Naive thymus-derived CD4-positive, alpha-beta T cell (primary cell): ENCODE measurements at regions not wholly inside any gene's neighbourhood (a gene's known extent, or its start where the extent isn't known, plus 50 kb on each side); places are given as distances from the start of the nearest gene placed in this dataset.
"Not testable (repeated sequence)": the region's sequence is repeated elsewhere in the genome, so short reads cannot be mapped to it uniquely, and the experiment has no call there.

ENCODE experiments used
- ATAC-seq: fragments of 150-1000 bp; cut with Tn5 transposase; 2 replicates; pipeline ENCODE4 v1.10.0; 2021; ENCODE audit warnings: mild to moderate bottlenecking, moderate library complexity
- CTCF ChIA-PET: fragments of 350-600 bp; sonication (Branson Sonifier 250); formaldehyde crosslinking; loops from one replicate; lab custom pipeline; 2021; ENCODE audit warnings: antibody characterized with exemption; lab: Charles Lee
- POLR2A ChIA-PET: fragments of 350-600 bp; sonication (Branson Sonifier 250); formaldehyde crosslinking; loops from one replicate; lab custom pipeline; 2021; ENCODE audit warnings: antibody characterized with exemption, inconsistent platforms; lab: Charles Lee
- DNase-seq, 9 donors: peaks; one replicate each; pipeline versions ENCODE4 v3.0.0 to v3.0.0-alpha.2; 2020 to 2022; ENCODE audit warnings: mixed read lengths in 1 of 9
- H3K27ac ChIP-seq: one replicate; pipeline ENCODE4 v1.7.0; 2013; ENCODE audit warnings: mild to moderate bottlenecking, low read depth, low read length, moderate library complexity
- H3K27me3 ChIP-seq, 2 donors: one replicate each; pipeline ENCODE4 v1.7.0; 2013; ENCODE audit warnings: low read length in 2 of 2, mild to moderate bottlenecking in 2 of 2, moderate library complexity in 2 of 2; ENCODE audit not compliant: control insufficient read depth in 2 of 2, insufficient read depth in 2 of 2
- H3K36me3 ChIP-seq, 3 experiments: 1 replicate in 2 of 3; 2 replicates in 1 of 3; pipeline ENCODE4 v1.7.0; 2013; ENCODE audit warnings: low read length in 3 of 3, mild to moderate bottlenecking in 3 of 3, moderate library complexity in 1 of 3; ENCODE audit not compliant: insufficient read depth in 3 of 3, control insufficient read depth in 2 of 3
- H3K4me1 ChIP-seq, 2 donors: one replicate each; pipeline ENCODE4 v1.7.0; 2013; ENCODE audit warnings: low read length in 2 of 2, mild to moderate bottlenecking in 2 of 2, moderate library complexity in 1 of 2; ENCODE audit not compliant: control insufficient read depth in 2 of 2, insufficient read depth in 2 of 2
- H3K4me3 ChIP-seq: 2 replicates; pipeline ENCODE4 v1.7.0; 2013; ENCODE audit warnings: mild to moderate bottlenecking, low read length
- H3K9me3 ChIP-seq, 3 experiments: 1 replicate in 2 of 3; 2 replicates in 1 of 3; pipeline ENCODE4 v1.7.0; 2013; ENCODE audit warnings: low read length in 3 of 3; ENCODE audit not compliant: control insufficient read depth in 2 of 3
- H3K27ac Mint-ChIP-seq, 9 donors: one replicate each; pipeline ENCODE4 v1.8.0; 2020 to 2022; ENCODE audit warnings: mixed read lengths in 9 of 9, mild to moderate bottlenecking in 8 of 9, moderate library complexity in 5 of 9, inconsistent platforms in 2 of 9
- H3K27me3 Mint-ChIP-seq, 5 donors: one replicate each; pipeline ENCODE4 v1.8.0; 2021 to 2022; ENCODE audit warnings: mixed read lengths in 5 of 5, mild to moderate bottlenecking in 1 of 5
- H3K36me3 Mint-ChIP-seq, 5 donors: one replicate each; pipeline ENCODE4 v1.8.0; 2020 to 2022; ENCODE audit warnings: mixed read lengths in 5 of 5, mild to moderate bottlenecking in 3 of 5, inconsistent platforms in 1 of 5
- H3K4me1 Mint-ChIP-seq, 7 donors: one replicate each; pipeline ENCODE4 v1.8.0; 2020 to 2022; ENCODE audit warnings: mixed read lengths in 7 of 7, mild to moderate bottlenecking in 3 of 7, inconsistent platforms in 1 of 7
- H3K4me3 Mint-ChIP-seq, 10 donors: one replicate each; pipeline ENCODE4 v1.8.0; 2020 to 2022; ENCODE audit warnings: mild to moderate bottlenecking in 10 of 10, mixed read lengths in 10 of 10, moderate library complexity in 6 of 10, inconsistent platforms in 2 of 10
- H3K9me3 Mint-ChIP-seq, 11 donors: one replicate each; pipeline ENCODE4 v1.8.0; 2020 to 2022; ENCODE audit warnings: mixed read lengths in 11 of 11, mild to moderate bottlenecking in 4 of 11, inconsistent platforms in 1 of 11, moderate library complexity in 1 of 11
- intact Hi-C, 2 donors: fragments of 100-400 bp; cut with micrococcal nuclease; formaldehyde crosslinking; loops; one replicate each; pipeline ENCODE4 v1.15.1; 2023

DNA sequence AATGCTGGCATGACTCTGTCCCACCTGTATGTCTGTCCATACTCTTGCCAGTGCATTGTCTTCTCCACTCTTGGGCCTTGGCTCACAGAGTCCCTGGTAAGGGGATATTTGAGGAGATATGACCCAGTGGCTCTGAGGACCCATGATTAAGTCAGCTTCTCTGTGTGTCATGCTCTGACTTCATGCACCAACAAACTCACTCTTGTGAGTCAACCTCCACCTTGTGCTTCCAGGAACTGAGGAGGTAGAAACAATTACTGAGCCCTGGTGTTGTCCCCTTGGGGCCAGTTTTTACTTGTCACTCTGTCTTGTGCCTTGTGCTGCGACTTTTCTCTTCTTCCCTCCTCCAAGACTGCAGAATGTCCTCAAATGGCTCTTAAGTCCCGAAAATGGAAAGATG is 127.1 kb downstream of the ABHD5 start:
- H3K27ac ChIP-seq, result no peak overlapping the region
- no peak for DNase-seq
- Mint-ChIP-seq H3K27ac (no peak overlapping the region), H3K27me3 (peaks cover 0 to 11% (median 2%) of the 10 kb centered on the region in 5 donors), H3K4me1 (no peaks in the 10 kb centered on the region), H3K36me3 (no peaks in the 10 kb centered on the region), H3K4me3 (no peak overlapping the region), H3K9me3 (peaks cover 0 to 3% (median 0%) of the 10 kb centered on the region in 11 donors)
- H3K4me3 ChIP-seq, result no peak overlapping the region
- intact Hi-C loops, result no loop called here
- no peak for ATAC-seq
- H3K9me3 ChIP-seq, result no peaks in the 10 kb centered on the region
- H3K27me3 ChIP-seq, result no peaks in the 10 kb centered on the region
- ChIA-PET POLR2A (no interaction called here), CTCF (no interaction called here)
- H3K36me3 ChIP-seq, result no peaks in the 10 kb centered on the region
- H3K4me1 ChIP-seq, result no peaks in the 10 kb centered on the region

DNA sequence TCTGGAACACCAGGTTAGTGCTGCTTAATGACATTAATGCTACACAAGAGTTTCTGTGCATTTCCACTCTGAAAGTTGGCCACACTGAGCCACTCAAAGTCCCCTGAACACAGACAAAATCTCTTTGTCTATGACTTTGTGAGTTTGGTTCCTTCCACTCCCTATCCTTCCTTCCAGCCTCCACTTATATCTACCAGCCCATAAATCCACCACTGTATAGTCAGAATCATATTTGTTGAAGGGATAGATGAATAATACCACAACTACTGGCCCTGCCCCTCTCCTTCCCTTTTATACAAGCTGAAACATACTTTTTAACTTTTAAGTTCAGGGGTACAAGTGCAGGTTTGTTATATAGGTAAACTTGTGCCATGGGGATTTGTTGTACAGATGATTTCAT is 127.5 kb downstream of the ABHD5 start:
- H3K4me1 ChIP-seq, result no peaks in the 10 kb centered on the region
- intact Hi-C loops, result no loop called here
- no peak overlapping the region for H3K4me3 Mint-ChIP-seq
- H3K36me3 ChIP-seq, result no peaks in the 10 kb centered on the region
- no peak overlapping the region for H3K27ac Mint-ChIP-seq
- H3K27ac ChIP-seq, result no peak overlapping the region
- no peaks in the 10 kb centered on the region for H3K36me3 Mint-ChIP-seq
- H3K27me3 Mint-ChIP-seq, result peaks cover 0 to 11% (median 2%) of the 10 kb centered on the region in 5 donors
- ChIA-PET CTCF (no interaction called here), POLR2A (no interaction called here)
- DNase-seq (no peak), ATAC-seq (no peak)
- no peaks in the 10 kb centered on the region for H3K9me3 ChIP-seq
- H3K4me1 Mint-ChIP-seq, result no peaks in the 10 kb centered on the region
- peaks cover 0 to 2% (median 0%) of the 10 kb centered on the region in 11 donors for H3K9me3 Mint-ChIP-seq
- no peaks in the 10 kb centered on the region for H3K27me3 ChIP-seq
- no peak overlapping the region for H3K4me3 ChIP-seq

DNA sequence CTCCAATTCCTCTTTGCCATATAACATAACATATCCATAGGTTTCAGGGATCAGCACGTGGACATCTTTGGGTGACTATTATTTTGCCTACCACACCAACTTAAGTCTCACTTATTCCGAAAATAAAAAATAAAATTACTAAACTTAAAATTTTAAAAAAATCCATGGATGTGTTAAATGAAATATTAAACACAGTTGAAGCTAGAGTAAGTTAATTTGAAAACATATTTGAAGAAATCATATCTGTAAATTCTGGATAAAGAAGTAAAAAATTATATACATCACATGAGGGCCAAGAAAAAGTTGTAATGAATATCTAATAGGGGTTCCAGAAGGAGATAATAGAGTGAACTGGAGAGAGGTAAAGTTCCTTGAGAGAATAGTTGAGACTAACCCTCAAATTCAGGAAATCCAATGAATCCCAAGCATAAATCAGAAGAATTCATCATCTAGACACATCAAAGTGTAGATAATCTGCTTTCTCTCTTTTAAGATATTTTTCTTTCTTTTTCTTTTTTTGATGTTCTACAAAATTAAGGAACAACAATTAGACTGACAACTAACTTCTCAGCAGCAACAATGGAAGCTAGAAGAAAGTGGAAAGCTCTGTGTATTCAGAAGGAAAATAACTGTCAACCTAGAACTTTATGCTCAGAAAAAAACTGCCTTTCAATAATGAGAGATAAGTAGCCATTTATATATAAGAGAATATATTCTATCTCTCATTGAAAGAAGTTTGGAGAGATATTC is 147.4 kb downstream of the ABHD5 start:
- H3K4me1 Mint-ChIP-seq, result peaks cover 0 to 3% (median 0%) of the 10 kb centered on the region in 7 donors
- Histone ChIP-seq H3K27me3 (no peaks in the 10 kb centered on the region), H3K27ac (no peak overlapping the region), H3K9me3 (peaks cover 0 to 16% (median 0%) of the 10 kb centered on the region in 3 experiments), H3K36me3 (no peaks in the 10 kb centered on the region), H3K4me1 (no peaks in the 10 kb centered on the region), H3K4me3 (no peak overlapping the region)
- peaks cover 0 to 39% (median 14%) of the 10 kb centered on the region in 11 donors for H3K9me3 Mint-ChIP-seq
- ATAC-seq (no peak), DNase-seq (no peak)
- H3K4me3 Mint-ChIP-seq, result no peak overlapping the region
- intact Hi-C loops, result no loop called here
- H3K27ac Mint-ChIP-seq, result no peak overlapping the region
- peaks cover 0 to 7% (median 4%) of the 10 kb centered on the region in 5 donors for H3K36me3 Mint-ChIP-seq
- ChIA-PET CTCF (no interaction called here), POLR2A (no interaction called here)
- H3K27me3 Mint-ChIP-seq, result peaks cover 4 to 49% (median 22%) of the 10 kb centered on the region in 5 donors

DNA sequence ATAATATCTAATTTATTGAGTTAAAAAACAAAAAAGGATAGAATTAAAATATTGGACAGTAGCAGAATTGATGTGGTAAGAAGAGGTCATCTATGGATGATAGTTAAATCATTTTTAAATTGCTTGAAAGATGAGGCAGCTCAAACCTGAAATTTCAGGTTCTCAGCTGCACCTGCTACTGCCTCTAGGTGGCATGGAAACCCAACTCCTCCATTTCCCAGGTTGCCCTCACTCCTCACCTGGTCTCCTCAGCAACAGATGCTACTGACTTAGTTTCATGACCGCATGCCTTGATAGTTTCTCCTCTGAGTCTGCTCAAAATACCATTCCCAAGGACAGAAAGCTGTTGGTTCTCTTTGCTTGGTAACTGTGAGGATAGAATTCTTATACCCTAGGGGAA is 148.1 kb downstream of the ABHD5 start:
- no peak overlapping the region for H3K4me3 Mint-ChIP-seq
- peaks cover 0 to 41% (median 15%) of the 10 kb centered on the region in 11 donors for H3K9me3 Mint-ChIP-seq
- Histone ChIP-seq H3K36me3 (no peaks in the 10 kb centered on the region), H3K9me3 (peaks cover 0 to 16% (median 0%) of the 10 kb centered on the region in 3 experiments), H3K27ac (no peak overlapping the region), H3K4me1 (no peaks in the 10 kb centered on the region), H3K4me3 (no peak overlapping the region), H3K27me3 (no peaks in the 10 kb centered on the region)
- CTCF ChIA-PET, result no interaction called here
- H3K4me1 Mint-ChIP-seq, result peaks cover 0 to under 1% (median 0%) of the 10 kb centered on the region in 7 donors
- intact Hi-C loops, result no loop called here
- H3K36me3 Mint-ChIP-seq, result peaks cover 0 to 7% (median 4%) of the 10 kb centered on the region in 5 donors
- POLR2A ChIA-PET, result no interaction called here
- no peak overlapping the region for H3K27ac Mint-ChIP-seq
- no peak for ATAC-seq
- DNase-seq, result no peak
- peaks cover 4 to 47% (median 27%) of the 10 kb centered on the region in 5 donors for H3K27me3 Mint-ChIP-seq

GRCh38 chr3:43843386-43843785 is 152.6 kb downstream of the ABHD5 start:
- ATAC-seq (no peak), DNase-seq (no peak)
- Mint-ChIP-seq H3K36me3 (peaks cover 0 to 12% (median 0%) of the 10 kb centered on the region in 5 donors), H3K27ac (no peak overlapping the region), H3K27me3 (peaks cover 7 to 48% (median 36%) of the 10 kb centered on the region in 5 donors), H3K4me1 (no peaks in the 10 kb centered on the region), H3K9me3 (peaks cover 11 to 69% (median 23%) of the 10 kb centered on the region in 11 donors), H3K4me3 (no peak overlapping the region)
- intact Hi-C loops, result no loop called here
- H3K9me3 ChIP-seq, result peaks cover 0 to 7% (median 0%) of the 10 kb centered on the region in 3 experiments
- no peaks in the 10 kb centered on the region for H3K4me1 ChIP-seq
- ChIA-PET POLR2A (no interaction called here), CTCF (no interaction called here)
- no peak overlapping the region for H3K4me3 ChIP-seq
- no peaks in the 10 kb centered on the region for H3K36me3 ChIP-seq
- H3K27me3 ChIP-seq, result no peaks in the 10 kb centered on the region
- no peak overlapping the region for H3K27ac ChIP-seq

GRCh38 chr3:43844757-43845156 is 154.0 kb downstream of the ABHD5 start:
- Histone ChIP-seq H3K27ac (no peak overlapping the region), H3K27me3 (no peaks in the 10 kb centered on the region), H3K36me3 (no peaks in the 10 kb centered on the region), H3K4me3 (no peak overlapping the region), H3K9me3 (no peaks in the 10 kb centered on the region), H3K4me1 (no peaks in the 10 kb centered on the region)
- H3K4me1 Mint-ChIP-seq, result no peaks in the 10 kb centered on the region
- CTCF ChIA-PET, result no interaction called here
- H3K4me3 Mint-ChIP-seq, result no peak overlapping the region
- intact Hi-C loops, result no loop called here
- peaks cover 0 to 12% (median 0%) of the 10 kb centered on the region in 5 donors for H3K36me3 Mint-ChIP-seq
- POLR2A ChIA-PET, result no interaction called here
- H3K27me3 Mint-ChIP-seq, result peaks cover 7 to 48% (median 36%) of the 10 kb centered on the region in 5 donors
- no peak overlapping the region for H3K27ac Mint-ChIP-seq
- DNase-seq (no peak), ATAC-seq (no peak)
- peaks cover 9 to 67% (median 24%) of the 10 kb centered on the region in 11 donors for H3K9me3 Mint-ChIP-seq

DNA sequence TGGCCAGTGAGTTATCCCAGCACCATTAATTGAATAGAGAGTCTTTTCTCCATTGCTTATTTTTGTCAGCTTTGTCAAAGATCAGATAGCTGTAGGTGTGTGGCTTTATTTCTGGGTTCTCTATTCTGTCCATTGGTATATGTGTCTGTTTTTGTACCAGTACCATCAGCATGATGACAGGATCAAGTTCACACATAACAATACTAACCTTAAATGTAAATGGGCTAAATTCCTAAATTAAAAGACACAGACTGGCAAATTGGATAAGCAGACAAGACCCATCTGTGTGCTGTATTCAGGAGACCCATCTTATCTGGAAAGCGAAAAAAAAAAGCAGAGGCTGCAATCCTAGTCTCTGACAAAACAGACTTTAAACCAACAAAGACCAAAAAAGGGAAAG is 154.8 kb downstream of the ABHD5 start:
- peaks cover 0 to 12% (median 0%) of the 10 kb centered on the region in 5 donors for H3K36me3 Mint-ChIP-seq
- H3K9me3 ChIP-seq, DNase-seq, ATAC-seq, H3K27ac ChIP-seq, H3K4me1 Mint-ChIP-seq, H3K4me3 Mint-ChIP-seq, H3K4me3 ChIP-seq, H3K4me1 ChIP-seq, H3K36me3 ChIP-seq, H3K27me3 ChIP-seq, intact Hi-C loops, H3K27ac Mint-ChIP-seq, POLR2A ChIA-PET: not testable (repeated sequence)
- H3K27me3 Mint-ChIP-seq, result peaks cover 7 to 48% (median 37%) of the 10 kb centered on the region in 5 donors
- H3K9me3 Mint-ChIP-seq, result peaks cover 9 to 64% (median 25%) of the 10 kb centered on the region in 11 donors
- CTCF ChIA-PET, result interaction anchor here (0.6 to 1.5 kb wide), 2 partner anchors 10 to 414 kb away, joined by 4 to 5 read pairs; no protein-coding TSS in a partner anchor
